Keratinocyte (primary cell): ENCODE measurements at regions not wholly inside any gene's neighbourhood (a gene's known extent, or its start where the extent isn't known, plus 50 kb on each side); places are given as distances from the start of the nearest gene placed in this dataset.

ENCODE experiments used
- DNase-seq: peaks from one replicate; pipeline ENCODE4 v3.0.0-alpha.2; 2011; ENCODE audit warnings: low read depth, missing footprints, low spot score
- FAIRE-seq: peaks from 2 replicates; lab custom pipeline; 2011; peaks lifted over from hg19 to GRCh38; lab: Jason Lieb, UNC
- H2AFZ ChIP-seq: 2 replicates; pipeline ENCODE4 v1.6.0; 2012; ENCODE audit warnings: low read length, control low read depth, inconsistent platforms; ENCODE audit not compliant: control insufficient read depth
- H3K27ac ChIP-seq: 2 replicates; pipeline ENCODE4 v1.5.1; 2011; ENCODE audit warnings: low read length; ENCODE audit not compliant: control insufficient read depth, insufficient read depth
- H3K27me3 ChIP-seq: 3 replicates; pipeline ENCODE4 v1.6.0; 2011; ENCODE audit warnings: low read length; ENCODE audit not compliant: control insufficient read depth, insufficient read depth; ENCODE audit errors: extremely low read depth
- H3K36me3 ChIP-seq, 2 experiments: 2 replicates in 1 of 2; 3 replicates in 1 of 2; pipeline ENCODE4 v1.5.1; 2011; ENCODE audit warnings: low read length in 2 of 2, mild to moderate bottlenecking in 1 of 2; ENCODE audit not compliant: control insufficient read depth in 2 of 2, insufficient read depth in 2 of 2; ENCODE audit errors: extremely low read depth in 1 of 2
- H3K4me1 ChIP-seq: 3 replicates; pipeline ENCODE4 v1.5.1; 2011; ENCODE audit warnings: low read length; ENCODE audit not compliant: control insufficient read depth, insufficient read depth; ENCODE audit errors: extremely low read depth
- H3K4me2 ChIP-seq: 3 replicates; pipeline ENCODE4 v1.6.0; 2011; ENCODE audit warnings: low read depth, low read length; ENCODE audit not compliant: control insufficient read depth, insufficient read depth; ENCODE audit errors: extremely low read depth
- H3K4me3 ChIP-seq, 3 experiments: fragments of 200-600 bp in 1 of 3; sonication (generic) in 1 of 3; 2 replicates in 2 of 3; 3 replicates in 1 of 3; pipeline ENCODE4 v1.5.1; 2011 to 2016; ENCODE audit warnings: low read length in 3 of 3, mild to moderate bottlenecking in 3 of 3, control low read depth in 2 of 3, inconsistent platforms in 1 of 3, low read depth in 1 of 3, mixed read lengths in 1 of 3, mixed run types in 1 of 3, moderate library complexity in 1 of 3; ENCODE audit not compliant: control insufficient read depth in 2 of 3, insufficient read depth in 2 of 3; ENCODE audit errors: extremely low read depth in 1 of 3
- H3K79me2 ChIP-seq: 2 replicates; pipeline ENCODE4 v1.6.0; 2012; ENCODE audit warnings: low read length; ENCODE audit not compliant: control insufficient read depth, insufficient read depth
- H3K9ac ChIP-seq: 3 replicates; pipeline ENCODE4 v1.6.0; 2011; ENCODE audit warnings: low read length; ENCODE audit not compliant: control insufficient read depth, insufficient read depth; ENCODE audit errors: extremely low read depth
- H3K9me1 ChIP-seq: 3 replicates; pipeline ENCODE4 v1.6.0; 2011; ENCODE audit warnings: low read length; ENCODE audit not compliant: control insufficient read depth, insufficient read depth; ENCODE audit errors: extremely low read depth
- H3K9me3 ChIP-seq: 2 replicates; pipeline ENCODE4 v1.5.1; 2012; ENCODE audit warnings: low read depth, low read length; ENCODE audit not compliant: control insufficient read depth
- H4K20me1 ChIP-seq: 3 replicates; pipeline ENCODE4 v1.6.0; 2011; ENCODE audit warnings: low read length; ENCODE audit not compliant: control insufficient read depth, insufficient read depth; ENCODE audit errors: extremely low read depth
- EZH2 ChIP-seq: IDR thresholded peaks from one replicate; pipeline ENCODE4 v1.6.1; 2012; ENCODE audit warnings: inconsistent platforms, mild to moderate bottlenecking, low read length, moderate library complexity
- dilution Hi-C: fragments of 300-500 bp; cut with MboI; formaldehyde crosslinking; loops from one replicate; pipeline ENCODE4 v1.7.0; 2020; ENCODE audit warnings: low sequenced_read_pairs; ENCODE audit not compliant: extremely low pct_ligation_motif_present
- TF ChIP-seq, protein P1 (sequence below), 3 experiments: IDR thresholded peaks in 1 of 3; conservative IDR thresholded peaks in 1 of 3; optimal IDR thresholded peaks in 1 of 3; 2 replicates in 2 of 3; 3 replicates in 1 of 3; pipeline versions ENCODE3 to v1.5.1; 2011; ENCODE audit warnings: low read length in 3 of 3, mild to moderate bottlenecking in 3 of 3, moderate library complexity in 2 of 3, control low read depth in 1 of 3, inconsistent platforms in 1 of 3; ENCODE audit not compliant: insufficient read depth in 2 of 3; ENCODE audit errors: extremely low read depth in 1 of 3

DNA sequence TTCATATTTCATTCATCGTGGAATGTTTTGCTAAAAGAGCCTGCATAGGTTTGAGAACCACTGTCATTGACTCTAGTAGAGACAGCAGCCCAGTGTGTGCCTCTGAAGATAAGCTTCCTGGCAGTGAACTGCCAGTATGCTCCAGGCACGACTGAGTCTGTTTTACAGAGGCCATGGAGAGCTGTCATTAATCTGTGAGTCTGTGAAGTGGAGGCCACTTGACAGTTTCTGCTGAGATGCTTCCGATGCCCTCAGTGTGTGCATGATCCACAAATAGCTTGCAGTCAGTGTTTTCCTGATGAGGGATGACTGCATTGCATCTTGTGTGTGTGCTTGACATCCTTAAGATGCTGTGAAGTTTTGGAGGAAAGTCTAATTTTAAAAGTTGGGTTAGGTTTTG, 162.2 kb downstream of the PFKFB3 start:
- H3K27me3 ChIP-seq = no peaks in the 10 kb centered on the region
- dilution Hi-C loops = no loop called here
- no peak for DNase-seq
- no peak overlapping the region for H3K9ac ChIP-seq
- no peaks in the 10 kb centered on the region for H3K79me2 ChIP-seq
- no peaks in the 10 kb centered on the region for H3K4me1 ChIP-seq
- H3K4me2 ChIP-seq = no peak overlapping the region
- no peak overlapping the region for H3K4me3 ChIP-seq
- no peaks in the 10 kb centered on the region for H3K9me1 ChIP-seq
- H4K20me1 ChIP-seq = no peaks in the 10 kb centered on the region
- H3K9me3 ChIP-seq = no peaks in the 10 kb centered on the region
- FAIRE-seq = no peak
- TF ChIP-seq, protein P1, sequence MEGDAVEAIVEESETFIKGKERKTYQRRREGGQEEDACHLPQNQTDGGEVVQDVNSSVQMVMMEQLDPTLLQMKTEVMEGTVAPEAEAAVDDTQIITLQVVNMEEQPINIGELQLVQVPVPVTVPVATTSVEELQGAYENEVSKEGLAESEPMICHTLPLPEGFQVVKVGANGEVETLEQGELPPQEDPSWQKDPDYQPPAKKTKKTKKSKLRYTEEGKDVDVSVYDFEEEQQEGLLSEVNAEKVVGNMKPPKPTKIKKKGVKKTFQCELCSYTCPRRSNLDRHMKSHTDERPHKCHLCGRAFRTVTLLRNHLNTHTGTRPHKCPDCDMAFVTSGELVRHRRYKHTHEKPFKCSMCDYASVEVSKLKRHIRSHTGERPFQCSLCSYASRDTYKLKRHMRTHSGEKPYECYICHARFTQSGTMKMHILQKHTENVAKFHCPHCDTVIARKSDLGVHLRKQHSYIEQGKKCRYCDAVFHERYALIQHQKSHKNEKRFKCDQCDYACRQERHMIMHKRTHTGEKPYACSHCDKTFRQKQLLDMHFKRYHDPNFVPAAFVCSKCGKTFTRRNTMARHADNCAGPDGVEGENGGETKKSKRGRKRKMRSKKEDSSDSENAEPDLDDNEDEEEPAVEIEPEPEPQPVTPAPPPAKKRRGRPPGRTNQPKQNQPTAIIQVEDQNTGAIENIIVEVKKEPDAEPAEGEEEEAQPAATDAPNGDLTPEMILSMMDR (optimal IDR thresholded peaks at IDR 0.05 in 1 of 3, IDR thresholded peaks at IDR 0.05 in 1 of 3, conservative IDR thresholded peaks at IDR 0.05 in 1 of 3; ENCODE audit: extremely low read depth in 1 of 3, insufficient read depth in 2 of 3, low read length in 3 of 3) = no peak
- no peak for TF ChIP-seq EZH2
- no peak overlapping the region for H2AFZ ChIP-seq
- H3K27ac ChIP-seq = no peak overlapping the region
- H3K36me3 ChIP-seq = no peaks in the 10 kb centered on the region

DNA sequence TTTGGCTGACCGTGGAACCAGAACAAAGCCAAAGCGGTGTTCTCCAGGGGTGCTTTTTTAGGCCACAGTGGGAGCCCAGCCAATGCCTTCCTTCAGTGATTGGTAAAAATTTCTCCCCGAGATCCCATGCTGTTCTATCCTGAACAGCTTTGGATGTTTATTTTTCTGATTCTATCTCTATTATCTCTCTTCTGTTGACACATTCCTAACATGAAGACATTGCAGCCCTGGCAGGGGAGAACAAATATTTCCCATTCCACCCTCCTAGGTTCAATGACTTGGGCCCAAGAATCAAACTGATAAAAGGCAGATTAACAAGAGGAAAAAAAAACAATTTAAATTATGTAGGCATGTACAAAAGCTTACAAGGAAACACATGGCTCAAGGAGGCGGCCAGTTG, 162.7 kb downstream of the PFKFB3 start:
- no peak for FAIRE-seq
- dilution Hi-C loops = no loop called here
- H3K4me1 ChIP-seq = no peaks in the 10 kb centered on the region
- H3K4me3 ChIP-seq = no peak overlapping the region
- H3K9me1 ChIP-seq = no peaks in the 10 kb centered on the region
- DNase-seq = no peak
- H3K9ac ChIP-seq = no peak overlapping the region
- no peak overlapping the region for H3K27ac ChIP-seq
- no peaks in the 10 kb centered on the region for H4K20me1 ChIP-seq
- TF ChIP-seq EZH2 = no peak
- TF ChIP-seq, protein P1 (optimal IDR thresholded peaks at IDR 0.05 in 1 of 3, IDR thresholded peaks at IDR 0.05 in 1 of 3, conservative IDR thresholded peaks at IDR 0.05 in 1 of 3; ENCODE audit: extremely low read depth in 1 of 3, insufficient read depth in 2 of 3, low read length in 3 of 3) = no peak
- no peaks in the 10 kb centered on the region for H3K27me3 ChIP-seq
- no peaks in the 10 kb centered on the region for H3K79me2 ChIP-seq
- H3K4me2 ChIP-seq = no peak overlapping the region
- H3K36me3 ChIP-seq = no peaks in the 10 kb centered on the region
- H3K9me3 ChIP-seq = no peaks in the 10 kb centered on the region
- H2AFZ ChIP-seq = no peak overlapping the region
